Endodermal cell (in vitro differentiated cells): ENCODE measurements at regions not wholly inside any gene's neighbourhood (a gene's known extent, or its start where the extent isn't known, plus 50 kb on each side); places are given as distances from the start of the nearest gene placed in this dataset.

ENCODE experiments used
- DNase-seq: peaks from one replicate; pipeline ENCODE4 v3.0.0-alpha.2; 2017
- H3K27ac ChIP-seq: 2 replicates; pipeline ENCODE4 v1.5.1; 2013; ENCODE audit warnings: mild to moderate bottlenecking, low read depth, low read length, moderate library complexity
- H3K27me3 ChIP-seq: 2 replicates; pipeline ENCODE4 v1.6.1; 2013; ENCODE audit warnings: mild to moderate bottlenecking, low read length, moderate library complexity; ENCODE audit not compliant: insufficient read depth, control insufficient read depth, poor library complexity, severe bottlenecking
- H3K36me3 ChIP-seq: 2 replicates; pipeline ENCODE4 v1.7.0; 2013; ENCODE audit warnings: mild to moderate bottlenecking, low read length, moderate library complexity; ENCODE audit not compliant: control insufficient read depth, insufficient read depth
- H3K4me1 ChIP-seq: one replicate; pipeline ENCODE4 v1.7.0; 2013; ENCODE audit warnings: low read length; ENCODE audit not compliant: control insufficient read depth, insufficient read depth
- H3K4me3 ChIP-seq: 2 replicates; pipeline ENCODE4 v1.5.1; 2013; ENCODE audit warnings: mild to moderate bottlenecking, low read length, moderate library complexity
- H3K9ac ChIP-seq: 2 replicates; pipeline ENCODE4 v1.6.1; 2013; ENCODE audit warnings: mild to moderate bottlenecking, low read length, moderate library complexity; ENCODE audit not compliant: poor library complexity, severe bottlenecking; ENCODE audit errors: extremely low read depth
- H3K9me3 ChIP-seq: 2 replicates; pipeline ENCODE4 v1.6.1; 2013; ENCODE audit warnings: mild to moderate bottlenecking, low read length, moderate library complexity; ENCODE audit not compliant: control insufficient read depth
- H3K27ac Mint-ChIP-seq: 2 replicates; pipeline ENCODE4 v1.8.0; 2020; ENCODE audit warnings: mixed read lengths
- H3K27me3 Mint-ChIP-seq: 2 replicates; pipeline ENCODE4 v1.8.0; 2021; ENCODE audit warnings: mild to moderate bottlenecking, mixed read lengths; ENCODE audit not compliant: insufficient read depth
- H3K36me3 Mint-ChIP-seq: 2 replicates; pipeline ENCODE4 v1.8.0; 2020; ENCODE audit warnings: low read depth, mixed read lengths
- H3K4me1 Mint-ChIP-seq: 2 replicates; pipeline ENCODE4 v1.8.0; 2020; ENCODE audit warnings: mixed read lengths
- H3K4me3 Mint-ChIP-seq: 2 replicates; pipeline ENCODE4 v1.8.0; 2020; ENCODE audit warnings: mild to moderate bottlenecking, moderate library complexity, mixed read lengths
- H3K9me3 Mint-ChIP-seq: 2 replicates; pipeline ENCODE4 v1.8.0; 2020; ENCODE audit warnings: mild to moderate bottlenecking, mixed read lengths
- WGBS, 2 experiments: methylation state at CpG; one replicate each; pipeline versions ENCODE4 v1.1.5 to v1.1.7; 2013; ENCODE audit warnings: missing lambda C conversion rate in 2 of 2, mixed read lengths in 1 of 2; ENCODE audit not compliant: insufficient coverage in 1 of 2, insufficient read length in 1 of 2; 5-methylcytosine and 5-hydroxymethylcytosine counted together
- TF ChIP-seq, protein P1 (sequence below): fragments of 200-600 bp; sonication (generic); conservative IDR thresholded peaks from 2 replicates; pipeline ENCODE4 v1.5.0; 2021; ENCODE audit warnings: antibody characterized with exemption, mild to moderate bottlenecking

GRCh38 chr21:26748066-26748465 is 97.1 kb downstream of the ADAMTS1 start:
- Mint-ChIP-seq H3K4me3 (no peak overlapping the region), H3K27me3 (no peaks in the 10 kb centered on the region)
- WGBS, 2 experiments = 88 to 100% methylated on average over 1 to 5 of the region's 5 CpGs

GRCh38 chr21:26747216-26747615 is 98.0 kb downstream of the ADAMTS1 start:
- Mint-ChIP-seq H3K36me3 (no peaks in the 10 kb centered on the region), H3K4me1 (peaks cover 5% of the 10 kb centered on the region), H3K4me3 (no peak overlapping the region), H3K27ac (no peak overlapping the region), H3K27me3 (no peaks in the 10 kb centered on the region), H3K9me3 (no peaks in the 10 kb centered on the region)
- Histone ChIP-seq H3K9me3 (no peaks in the 10 kb centered on the region), H3K36me3 (no peaks in the 10 kb centered on the region), H3K27me3 (no peaks in the 10 kb centered on the region), H3K4me1 (no peaks in the 10 kb centered on the region), H3K4me3 (no peak overlapping the region), H3K27ac (no peak overlapping the region), H3K9ac (no peak overlapping the region)
- 93 to 100% methylated on average over 1 to 2 of the region's 2 CpGs for WGBS, 2 experiments
- no peak for DNase-seq
- TF ChIP-seq, protein P1, sequence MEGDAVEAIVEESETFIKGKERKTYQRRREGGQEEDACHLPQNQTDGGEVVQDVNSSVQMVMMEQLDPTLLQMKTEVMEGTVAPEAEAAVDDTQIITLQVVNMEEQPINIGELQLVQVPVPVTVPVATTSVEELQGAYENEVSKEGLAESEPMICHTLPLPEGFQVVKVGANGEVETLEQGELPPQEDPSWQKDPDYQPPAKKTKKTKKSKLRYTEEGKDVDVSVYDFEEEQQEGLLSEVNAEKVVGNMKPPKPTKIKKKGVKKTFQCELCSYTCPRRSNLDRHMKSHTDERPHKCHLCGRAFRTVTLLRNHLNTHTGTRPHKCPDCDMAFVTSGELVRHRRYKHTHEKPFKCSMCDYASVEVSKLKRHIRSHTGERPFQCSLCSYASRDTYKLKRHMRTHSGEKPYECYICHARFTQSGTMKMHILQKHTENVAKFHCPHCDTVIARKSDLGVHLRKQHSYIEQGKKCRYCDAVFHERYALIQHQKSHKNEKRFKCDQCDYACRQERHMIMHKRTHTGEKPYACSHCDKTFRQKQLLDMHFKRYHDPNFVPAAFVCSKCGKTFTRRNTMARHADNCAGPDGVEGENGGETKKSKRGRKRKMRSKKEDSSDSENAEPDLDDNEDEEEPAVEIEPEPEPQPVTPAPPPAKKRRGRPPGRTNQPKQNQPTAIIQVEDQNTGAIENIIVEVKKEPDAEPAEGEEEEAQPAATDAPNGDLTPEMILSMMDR = no peak

More at GRCh38 chr21:26748066-26748465, 97.1 kb downstream of the ADAMTS1 start:
- no peaks in the 10 kb centered on the region for H3K36me3 ChIP-seq
- no peak overlapping the region for H3K27ac ChIP-seq
- no peaks in the 10 kb centered on the region for H3K27me3 ChIP-seq
- H3K4me3 ChIP-seq = no peak overlapping the region
- Mint-ChIP-seq H3K36me3 (no peaks in the 10 kb centered on the region), H3K4me1 (peaks cover 5% of the 10 kb centered on the region), H3K9me3 (no peaks in the 10 kb centered on the region), H3K27ac (no peak overlapping the region)
- H3K4me1 ChIP-seq = no peaks in the 10 kb centered on the region
- TF ChIP-seq, protein P1 = no peak
- no peak overlapping the region for H3K9ac ChIP-seq
- no peaks in the 10 kb centered on the region for H3K9me3 ChIP-seq
- no peak for DNase-seq

- Mint-ChIP-seq H3K36me3 (no peaks in the 10 kb centered on the region), H3K4me1 (peaks cover 5% of the 10 kb centered on the region), H3K9me3 (no peaks in the 10 kb centered on the region), H3K27ac (no peak overlapping the region), H3K27me3 (no peaks in the 10 kb centered on the region), H3K4me3 (no peak overlapping the region)
- no peaks in the 10 kb centered on the region for H3K4me1 ChIP-seq
- TF ChIP-seq, protein P1 = no peak
- no peaks in the 10 kb centered on the region for H3K36me3 ChIP-seq
- 95 to 100% methylated on average over 2 of the region's 2 CpGs for WGBS, 2 experiments
- H3K9me3 ChIP-seq = no peaks in the 10 kb centered on the region
- no peaks in the 10 kb centered on the region for H3K27me3 ChIP-seq
- no peak for DNase-seq
- H3K27ac ChIP-seq = no peak overlapping the region
- no peak overlapping the region for H3K4me3 ChIP-seq
- H3K9ac ChIP-seq = no peak overlapping the region
Observed at GRCh38 chr21:26743524-26743923, 101.7 kb downstream of the ADAMTS1 start.
